ENCODE measurements at regions not wholly inside any gene's neighbourhood (a gene's known extent, or its start where the extent isn't known, plus 50 kb on each side); places are given as distances from the start of the nearest gene placed in this dataset.

GRCh38 chr3:19065027-19065426 lies 83.3 kb upstream of the KCNH8 start:
- Mint-ChIP-seq H3K27ac (ENCODE audit: unreplicated experiment) (no peak overlapping the region), H3K36me3 (ENCODE audit: insufficient read depth, unreplicated experiment) (no peaks in the 10 kb centered on the region), H3K9me3 (ENCODE audit: unreplicated experiment) (no peaks in the 10 kb centered on the region), H3K4me1 (ENCODE audit: low read depth, unreplicated experiment) (no peaks in the 10 kb centered on the region), H3K4me3 (ENCODE audit: unreplicated experiment) (no peak overlapping the region), H3K27me3 (ENCODE audit: insufficient read depth, unreplicated experiment) (no peaks in the 10 kb centered on the region)
- peak in 1 of 2 experiments; percentile 2 for DNase-seq
- Histone ChIP-seq H3K4me1 (no peaks in the 10 kb centered on the region), H3K27me3 (replicated peaks; ENCODE audit: control insufficient read depth, insufficient read depth, low read length) (no peaks in the 10 kb centered on the region), H3K4me3 (ENCODE audit: low read depth, low read length) (no peak overlapping the region), H3K9me3 (no peaks in the 10 kb centered on the region), H3K36me3 (ENCODE audit: control insufficient read depth, insufficient read depth, low read length) (no peaks in the 10 kb centered on the region)
- TF ChIP-seq, protein P1, sequence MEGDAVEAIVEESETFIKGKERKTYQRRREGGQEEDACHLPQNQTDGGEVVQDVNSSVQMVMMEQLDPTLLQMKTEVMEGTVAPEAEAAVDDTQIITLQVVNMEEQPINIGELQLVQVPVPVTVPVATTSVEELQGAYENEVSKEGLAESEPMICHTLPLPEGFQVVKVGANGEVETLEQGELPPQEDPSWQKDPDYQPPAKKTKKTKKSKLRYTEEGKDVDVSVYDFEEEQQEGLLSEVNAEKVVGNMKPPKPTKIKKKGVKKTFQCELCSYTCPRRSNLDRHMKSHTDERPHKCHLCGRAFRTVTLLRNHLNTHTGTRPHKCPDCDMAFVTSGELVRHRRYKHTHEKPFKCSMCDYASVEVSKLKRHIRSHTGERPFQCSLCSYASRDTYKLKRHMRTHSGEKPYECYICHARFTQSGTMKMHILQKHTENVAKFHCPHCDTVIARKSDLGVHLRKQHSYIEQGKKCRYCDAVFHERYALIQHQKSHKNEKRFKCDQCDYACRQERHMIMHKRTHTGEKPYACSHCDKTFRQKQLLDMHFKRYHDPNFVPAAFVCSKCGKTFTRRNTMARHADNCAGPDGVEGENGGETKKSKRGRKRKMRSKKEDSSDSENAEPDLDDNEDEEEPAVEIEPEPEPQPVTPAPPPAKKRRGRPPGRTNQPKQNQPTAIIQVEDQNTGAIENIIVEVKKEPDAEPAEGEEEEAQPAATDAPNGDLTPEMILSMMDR (IDR thresholded peaks at IDR 0.05; ENCODE audit: insufficient read depth in 1 of 2, low read depth in 1 of 2, low read length in 1 of 2, severe bottlenecking in 1 of 2, unreplicated experiment in 1 of 2), result peak; percentile 45 to 58
- BruUV-seq (replicated peaks), result no TSS peak
- POLR2A ChIA-PET, result no interaction called here
- intact Hi-C loops (cut with micrococcal nuclease; ENCODE audit: unreplicated experiment), result loop anchor here (1.0 to 2.0 kb wide), 4 partner anchors 186 to 801 kb away; no protein-coding TSS in a partner anchor
- CTCF ChIA-PET, result interaction anchor here (1.4 kb wide), 1 partner anchor 186 kb away, joined by 5 read pairs; no protein-coding TSS in a partner anchor

DNA sequence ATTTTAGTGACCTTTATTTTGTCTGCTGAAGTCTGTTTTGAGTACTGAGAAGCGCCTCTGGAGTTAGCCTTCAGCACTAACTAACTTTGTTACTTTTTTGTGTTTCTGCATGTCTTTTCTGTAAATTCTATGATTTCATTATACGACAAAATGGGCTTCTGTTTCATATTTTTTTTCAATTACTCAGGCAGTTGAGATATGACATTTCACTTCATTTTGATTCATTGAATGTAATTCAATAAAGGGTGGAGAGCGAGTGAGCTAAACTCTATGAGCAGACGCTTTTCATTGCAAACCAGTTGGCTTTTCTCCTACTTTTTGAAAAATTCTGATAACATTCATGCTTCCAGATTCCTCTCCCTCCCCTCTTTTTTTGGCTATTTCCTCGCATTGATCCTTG lies 84.4 kb upstream of the KCNH8 start:
- no peak overlapping the region for H3K27ac Mint-ChIP-seq (ENCODE audit: unreplicated experiment)
- Histone ChIP-seq H3K36me3 (ENCODE audit: control insufficient read depth, insufficient read depth, low read length) (no peaks in the 10 kb centered on the region), H3K4me3 (ENCODE audit: low read depth, low read length) (no peak overlapping the region), H3K27me3 (replicated peaks; ENCODE audit: control insufficient read depth, insufficient read depth, low read length) (no peaks in the 10 kb centered on the region), H3K4me1 (no peaks in the 10 kb centered on the region), H3K9me3 (no peaks in the 10 kb centered on the region)
- no peaks in the 10 kb centered on the region for H3K36me3 Mint-ChIP-seq (ENCODE audit: insufficient read depth, unreplicated experiment)
- H3K4me3 Mint-ChIP-seq (ENCODE audit: unreplicated experiment), result no peak overlapping the region
- ChIA-PET POLR2A (no interaction called here), CTCF (no interaction called here)
- no peak for DNase-seq
- intact Hi-C loops (cut with micrococcal nuclease; ENCODE audit: unreplicated experiment), result loop anchor here (2.0 kb wide), 2 partner anchors 285 to 479 kb away; no protein-coding TSS in a partner anchor
- TF ChIP-seq, protein P1 (IDR thresholded peaks at IDR 0.05; ENCODE audit: insufficient read depth in 1 of 2, low read depth in 1 of 2, low read length in 1 of 2, severe bottlenecking in 1 of 2, unreplicated experiment in 1 of 2), result no peak
- no peaks in the 10 kb centered on the region for H3K9me3 Mint-ChIP-seq (ENCODE audit: unreplicated experiment)
- BruUV-seq (replicated peaks), result no TSS peak
- no peaks in the 10 kb centered on the region for H3K4me1 Mint-ChIP-seq (ENCODE audit: low read depth, unreplicated experiment)
- H3K27me3 Mint-ChIP-seq (ENCODE audit: insufficient read depth, unreplicated experiment), result no peaks in the 10 kb centered on the region

DNA sequence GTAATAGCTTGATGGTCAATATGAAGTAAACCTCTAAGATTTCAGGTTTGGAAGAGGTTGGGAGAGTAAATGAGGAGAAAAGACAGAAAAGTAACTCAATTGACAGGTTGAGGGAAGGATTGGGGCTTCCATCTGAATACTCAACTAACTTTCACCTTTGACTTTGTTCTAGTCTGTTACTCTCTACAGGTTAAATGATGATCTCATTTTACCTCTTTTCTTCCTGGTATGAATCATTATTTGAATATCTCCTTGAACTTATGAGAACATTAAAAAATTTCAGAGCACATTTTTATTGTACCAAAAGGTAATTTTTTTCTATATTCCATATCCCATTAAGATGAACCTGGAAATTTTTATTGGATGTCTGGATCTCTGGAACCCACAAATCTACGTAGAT lies 87.9 kb upstream of the KCNH8 start:
- no TSS peak for BruUV-seq (replicated peaks)
- Mint-ChIP-seq H3K9me3 (ENCODE audit: unreplicated experiment) (no peaks in the 10 kb centered on the region), H3K4me3 (ENCODE audit: unreplicated experiment) (no peak overlapping the region), H3K4me1 (ENCODE audit: low read depth, unreplicated experiment) (no peaks in the 10 kb centered on the region), H3K27me3 (ENCODE audit: insufficient read depth, unreplicated experiment) (no peaks in the 10 kb centered on the region), H3K36me3 (ENCODE audit: insufficient read depth, unreplicated experiment) (no peaks in the 10 kb centered on the region), H3K27ac (ENCODE audit: unreplicated experiment) (no peak overlapping the region)
- no peak overlapping the region for H3K4me3 ChIP-seq (ENCODE audit: low read depth, low read length)
- ChIA-PET CTCF (no interaction called here), POLR2A (no interaction called here)
- intact Hi-C loops (cut with micrococcal nuclease; ENCODE audit: unreplicated experiment), result no loop called here
- no peaks in the 10 kb centered on the region for H3K36me3 ChIP-seq (ENCODE audit: control insufficient read depth, insufficient read depth, low read length)
- no peaks in the 10 kb centered on the region for H3K4me1 ChIP-seq
- no peak for DNase-seq
- H3K27me3 ChIP-seq (replicated peaks; ENCODE audit: control insufficient read depth, insufficient read depth, low read length), result no peaks in the 10 kb centered on the region
- H3K9me3 ChIP-seq, result no peaks in the 10 kb centered on the region
- TF ChIP-seq, protein P1 (IDR thresholded peaks at IDR 0.05; ENCODE audit: insufficient read depth in 1 of 2, low read depth in 1 of 2, low read length in 1 of 2, severe bottlenecking in 1 of 2, unreplicated experiment in 1 of 2), result no peak

All from Caco-2 (cell line).